OCI-LY1 (cell line): ENCODE measurements at regions not wholly inside any gene's neighbourhood (a gene's known extent, or its start where the extent isn't known, plus 50 kb on each side); places are given as distances from the start of the nearest gene placed in this dataset.

ENCODE experiments used
- H2AFZ ChIP-seq: fragments of 200-600 bp; sonication (generic), shearing (Covaris generic); 2 replicates; pipeline ENCODE4 v1.6.0; 2014; ENCODE audit warnings: antibody characterized with exemption, mild to moderate bottlenecking, low read length
- H3F3A ChIP-seq: fragments of 200-600 bp; sonication (generic), shearing (Covaris generic); 2 replicates; pipeline ENCODE4 v1.6.0; 2014; ENCODE audit warnings: mild to moderate bottlenecking, antibody characterized with exemption, low read length, moderate library complexity; ENCODE audit not compliant: insufficient read depth
- H3K27ac ChIP-seq: fragments of 200-600 bp; sonication (generic); 2 replicates; pipeline ENCODE4 v1.5.1; 2014; ENCODE audit warnings: low read length, mixed run types, mild to moderate bottlenecking, low read depth; ENCODE audit not compliant: poor library complexity, severe bottlenecking
- H3K27me3 ChIP-seq: fragments of 200-600 bp; sonication (generic); 2 replicates; pipeline ENCODE4 v1.6.0; 2014; ENCODE audit warnings: antibody characterized with exemption, mild to moderate bottlenecking, low read length, moderate library complexity; ENCODE audit not compliant: insufficient read depth
- H3K36me3 ChIP-seq: fragments of 200-600 bp; sonication (generic); 2 replicates; pipeline ENCODE4 v1.6.1; 2014; ENCODE audit warnings: mild to moderate bottlenecking, antibody characterized with exemption, low read length, moderate library complexity, mixed read lengths; ENCODE audit not compliant: insufficient read depth
- H3K4me1 ChIP-seq: fragments of 200-600 bp; sonication (generic); 2 replicates; pipeline ENCODE4 v1.5.1; 2014; ENCODE audit warnings: mild to moderate bottlenecking, low read length, moderate library complexity; ENCODE audit not compliant: insufficient read depth, severe bottlenecking
- H3K4me2 ChIP-seq: fragments of 200-600 bp; sonication (generic), shearing (Covaris generic); 2 replicates; pipeline ENCODE4 v1.6.1; 2014; ENCODE audit warnings: low read length
- H3K4me3 ChIP-seq: fragments of 200-600 bp; sonication (generic); 2 replicates; pipeline ENCODE4 v1.5.1; 2014; ENCODE audit warnings: low read length, low read depth, mild to moderate bottlenecking, mixed read lengths; ENCODE audit not compliant: poor library complexity, severe bottlenecking
- H3K79me2 ChIP-seq: fragments of 200-600 bp; shearing (Covaris generic); 2 replicates; pipeline ENCODE4 v1.6.1; 2016; ENCODE audit warnings: mixed run types, low read length, mixed read lengths; ENCODE audit not compliant: insufficient read depth
- H3K9ac ChIP-seq: fragments of 200-600 bp; sonication (generic), shearing (Covaris generic); 2 replicates; pipeline ENCODE4 v1.6.1; 2014; ENCODE audit warnings: mild to moderate bottlenecking, low read length, mixed read lengths
- H3K9me2 ChIP-seq: fragments of 200-600 bp; sonication (generic), shearing (Covaris generic); 2 replicates; pipeline ENCODE4 v1.6.1; 2014; ENCODE audit warnings: low read depth, mild to moderate bottlenecking, low read length, mixed read lengths
- H3K9me3 ChIP-seq: fragments of 200-600 bp; shearing (Covaris generic); 2 replicates; pipeline ENCODE4 v1.6.1; 2014; ENCODE audit warnings: low read length, mixed read lengths
- H4K20me1 ChIP-seq: fragments of 200-600 bp; sonication (generic), shearing (Covaris generic); 2 replicates; pipeline ENCODE4 v1.6.0; 2016; ENCODE audit warnings: mild to moderate bottlenecking, low read length; ENCODE audit not compliant: insufficient read depth
- CTCF ChIP-seq: fragments of 200-600 bp; sonication (generic), shearing (Covaris generic); IDR thresholded peaks from 2 replicates; pipeline ENCODE4 v1.5.1; 2017; ENCODE audit warnings: mild to moderate bottlenecking, antibody characterized with exemption, low read length, moderate library complexity, mixed read lengths
- EZH2 ChIP-seq: fragments of 200-600 bp; sonication (generic), shearing (Covaris generic); IDR thresholded peaks from 2 replicates; pipeline ENCODE4 v1.8.0; 2017; ENCODE audit warnings: borderline replicate concordance, mixed run types, mild to moderate bottlenecking, antibody characterized with exemption, low read length, moderate library complexity, mixed read lengths

GRCh38 chr9:23081377-23081776 lies 634.8 kb downstream of the DMRTA1 start:
- H4K20me1 ChIP-seq, result no peaks in the 10 kb centered on the region
- no peak overlapping the region for H3K4me2 ChIP-seq
- H3K9ac ChIP-seq, result no peak overlapping the region
- H3K9me2 ChIP-seq, result no peaks in the 10 kb centered on the region
- H3F3A ChIP-seq, result no peaks in the 10 kb centered on the region
- H3K4me3 ChIP-seq, result no peak overlapping the region
- H3K36me3 ChIP-seq, result no peaks in the 10 kb centered on the region
- no peaks in the 10 kb centered on the region for H3K79me2 ChIP-seq
- no peaks in the 10 kb centered on the region for H3K9me3 ChIP-seq
- no peak overlapping the region for H2AFZ ChIP-seq
- no peak overlapping the region for H3K27ac ChIP-seq
- no peaks in the 10 kb centered on the region for H3K4me1 ChIP-seq
- no peaks in the 10 kb centered on the region for H3K27me3 ChIP-seq
- TF ChIP-seq EZH2, result no peak
- no peak for TF ChIP-seq CTCF

- no peak overlapping the region for H3K27ac ChIP-seq
- H3K9me2 ChIP-seq, result no peaks in the 10 kb centered on the region
- no peaks in the 10 kb centered on the region for H4K20me1 ChIP-seq
- H3K79me2 ChIP-seq, result no peaks in the 10 kb centered on the region
- no peak overlapping the region for H3K4me3 ChIP-seq
- H3K9ac ChIP-seq, result no peak overlapping the region
- H3K36me3 ChIP-seq, result no peaks in the 10 kb centered on the region
- no peaks in the 10 kb centered on the region for H3F3A ChIP-seq
- no peak overlapping the region for H2AFZ ChIP-seq
- H3K4me2 ChIP-seq, result no peak overlapping the region
- TF ChIP-seq EZH2, result no peak
- no peak for TF ChIP-seq CTCF
- H3K27me3 ChIP-seq, result no peaks in the 10 kb centered on the region
- H3K4me1 ChIP-seq, result no peaks in the 10 kb centered on the region
- H3K9me3 ChIP-seq, result no peaks in the 10 kb centered on the region
Measured at GRCh38 chr9:23088932-23089364, 642.3 kb downstream of the DMRTA1 start.

- Histone ChIP-seq H3K4me1 (no peaks in the 10 kb centered on the region), H3K27me3 (no peaks in the 10 kb centered on the region), H3F3A (no peaks in the 10 kb centered on the region), H3K36me3 (no peaks in the 10 kb centered on the region), H4K20me1 (no peaks in the 10 kb centered on the region), H3K9me3 (no peaks in the 10 kb centered on the region), H3K4me2 (no peak overlapping the region), H2AFZ (no peak overlapping the region), H3K27ac (no peak overlapping the region), H3K9ac (no peak overlapping the region), H3K4me3 (no peak overlapping the region), H3K79me2 (no peaks in the 10 kb centered on the region), H3K9me2 (no peaks in the 10 kb centered on the region)
- TF ChIP-seq EZH2, result no peak
- TF ChIP-seq CTCF, result no peak
Measured at GRCh38 chr9:23117616-23118015, 671.0 kb downstream of the DMRTA1 start.
